PC-9 (cell line): ENCODE measurements at regions not wholly inside any gene's neighbourhood (a gene's known extent, or its start where the extent isn't known, plus 50 kb on each side); places are given as distances from the start of the nearest gene placed in this dataset.

Experiments
- BruUV-seq: library from RNA; stranded (reverse); fragments of 400-500 nt; replicated peaks from 2 replicates; lab custom pipeline; 2021; lab: Mats Ljungman, UMichigan
- CTCF ChIA-PET: fragments of 300-600 bp; sonication (Branson Sonifier 250); formaldehyde crosslinking; loops from one replicate; lab custom pipeline; 2022; ENCODE audit warnings: antibody characterized with exemption; lab: Charles Lee
- POLR2A ChIA-PET: fragments of 300-600 bp; sonication (Branson Sonifier 250); formaldehyde crosslinking; loops from one replicate; lab custom pipeline; 2022; ENCODE audit warnings: antibody characterized with exemption; ENCODE audit not compliant: unreplicated experiment; lab: Charles Lee
- DNase-seq, 2 experiments: peaks; one replicate each; pipeline versions ENCODE4 v3.0.0 to v3.0.0-alpha.2; 2015 to 2022; ENCODE audit warnings: mixed read lengths in 1 of 2
- H2AFZ ChIP-seq: fragments of 200-600 bp; sonication (generic); 2 replicates; pipeline ENCODE4 v1.8.1; 2017; ENCODE audit warnings: antibody characterized with exemption
- H3F3A ChIP-seq: fragments of 200-600 bp; sonication (generic); 2 replicates; pipeline ENCODE4 v1.8.1; 2017; ENCODE audit warnings: antibody characterized with exemption, mild to moderate bottlenecking, low read depth; ENCODE audit not compliant: insufficient read depth
- H3K27ac ChIP-seq: fragments of 200-600 bp; sonication (generic); 2 replicates; pipeline ENCODE4 v1.6.1; 2016; ENCODE audit warnings: mixed run types
- H3K27me3 ChIP-seq: fragments of 200-600 bp; sonication (generic); 2 replicates; pipeline ENCODE4 v1.6.1; 2016; ENCODE audit warnings: low read depth, mixed run types; ENCODE audit not compliant: insufficient read depth
- H3K36me3 ChIP-seq: fragments of 200-600 bp; sonication (generic); 2 replicates; pipeline ENCODE4 v1.6.1; 2016; ENCODE audit warnings: low read depth, mixed run types
- H3K4me1 ChIP-seq: fragments of 200-600 bp; sonication (generic); replicated peaks from 2 replicates; pipeline ENCODE4 v1.6.1; 2016; ENCODE audit warnings: mixed run types; ENCODE audit not compliant: insufficient read depth
- H3K4me2 ChIP-seq: fragments of 200-600 bp; sonication (generic); 2 replicates; pipeline ENCODE4 v1.6.1; 2017; ENCODE audit warnings: mixed run types
- H3K4me3 ChIP-seq: fragments of 200-600 bp; sonication (generic); 2 replicates; pipeline ENCODE4 v1.6.1; 2016; ENCODE audit warnings: mixed run types
- H3K79me2 ChIP-seq: fragments of 200-600 bp; sonication (generic); 2 replicates; pipeline ENCODE4 v1.6.1; 2017; ENCODE audit warnings: low read depth, mixed run types
- H3K9me2 ChIP-seq: fragments of 200-600 bp; sonication (generic); 2 replicates; pipeline ENCODE4 v1.8.1; 2017; ENCODE audit warnings: mild to moderate bottlenecking; ENCODE audit not compliant: insufficient read depth
- H3K9me3 ChIP-seq: fragments of 200-600 bp; sonication (generic); 2 replicates; pipeline ENCODE4 v1.8.1; 2016; ENCODE audit warnings: low read depth; ENCODE audit not compliant: insufficient read depth
- H4K20me1 ChIP-seq: fragments of 200-600 bp; sonication (generic); 2 replicates; pipeline ENCODE4 v1.8.1; 2017; ENCODE audit not compliant: insufficient read depth
- CTCF ChIP-seq: fragments of 200-600 bp; sonication (generic); conservative IDR thresholded peaks from 2 replicates; pipeline ENCODE4 v1.6.1; 2017; ENCODE audit warnings: mixed run types, antibody characterized with exemption, mild to moderate bottlenecking, moderate library complexity
- EZH2 ChIP-seq: fragments of 200-600 bp; sonication (generic); IDR thresholded peaks from 2 replicates; pipeline ENCODE4 v1.8.0; 2017; ENCODE audit warnings: antibody characterized with exemption, low read depth
- intact Hi-C: fragments of 100-400 bp; cut with micrococcal nuclease; formaldehyde crosslinking; loops from one replicate; pipeline ENCODE4 v1.10.0; 2022; ENCODE audit not compliant: unreplicated experiment

GRCh38 chr15:58332676-58333400 lies 99.0 kb upstream of the LIPC start:
- Histone ChIP-seq H3K4me3 (no peak overlapping the region), H3F3A (peaks cover 45% of the 10 kb centered on the region), H4K20me1 (no peaks in the 10 kb centered on the region), H3K9me3 (peaks cover 5% of the 10 kb centered on the region; the same call in 1 of the 2 replicates), H3K36me3 (0 out of 2 replicates have a peak, but pooled peaks cover 3% of the 10 kb centered on the region), H3K79me2 (no peaks in the 10 kb centered on the region), H3K9me2 (peaks cover 4% of the 10 kb centered on the region; the same call in 1 of the 2 replicates), H2AFZ (no peak overlapping the region), H3K27me3 (no peaks in the 10 kb centered on the region), H3K4me2 (peak overlapping the region; percentile 86), H3K27ac (peak overlapping the region; percentile 98), H3K4me1 (peaks cover 55% of the 10 kb centered on the region)
- POLR2A ChIA-PET, result interaction anchor here (0.6 to 3.4 kb wide), 7 partner anchors 61 to 189 kb away, joined by 5 to 21 read pairs (median 7); no protein-coding TSS in a partner anchor
- DNase-seq, result peak; percentile 20 to 95
- intact Hi-C loops, result loop anchor here (1.0 to 10.0 kb wide), 12 partner anchors 13 to 602 kb away; partner anchors contain the start of genes ADAM10, MINDY2 and SLTM
- CTCF ChIA-PET, result interaction anchor here (1.4 kb wide), 1 partner anchor 14 kb away, joined by 4 read pairs; no protein-coding TSS in a partner anchor
- TSS peak; percentile 66 for BruUV-seq
- no peak for TF ChIP-seq CTCF
- no peak for TF ChIP-seq EZH2

GRCh38 chr15:58334803-58335202 lies 97.0 kb upstream of the LIPC start:
- no peaks in the 10 kb centered on the region for H3K27me3 ChIP-seq
- ChIA-PET CTCF (no interaction called here), POLR2A (interaction anchor here (0.7 kb wide), 1 partner anchor 52 kb away, joined by 4 read pairs; no protein-coding TSS in a partner anchor)
- peaks cover 4% of the 10 kb centered on the region; the same call in 1 of the 2 replicates for H3K9me2 ChIP-seq
- no TSS peak for BruUV-seq
- H3K79me2 ChIP-seq, result no peaks in the 10 kb centered on the region
- no peaks in the 10 kb centered on the region for H3K9me3 ChIP-seq
- H3K4me2 ChIP-seq, result no peak overlapping the region
- TF ChIP-seq EZH2, result no peak
- TF ChIP-seq CTCF, result no peak
- H2AFZ ChIP-seq, result no peak overlapping the region
- intact Hi-C loops, result loop anchor here (5.0 to 10.0 kb wide), 2 partner anchors 532 to 600 kb away; partner anchors contain the start of gene SLTM
- no peak overlapping the region for H3K4me3 ChIP-seq
- no peak overlapping the region for H3K27ac ChIP-seq
- H4K20me1 ChIP-seq, result no peaks in the 10 kb centered on the region
- H3K4me1 ChIP-seq, result peaks cover 39% of the 10 kb centered on the region
- H3F3A ChIP-seq, result peaks cover 37% of the 10 kb centered on the region
- DNase-seq, result no peak
- H3K36me3 ChIP-seq, result no peaks in the 10 kb centered on the region

GRCh38 chr15:58336161-58336560 lies 95.6 kb upstream of the LIPC start:
- H3K4me1 ChIP-seq, result peaks cover 29% of the 10 kb centered on the region
- DNase-seq, result no peak
- no peak for TF ChIP-seq CTCF
- TF ChIP-seq EZH2, result no peak
- peaks cover 4% of the 10 kb centered on the region; the same call in 1 of the 2 replicates for H3K9me2 ChIP-seq
- H3K79me2 ChIP-seq, result no peaks in the 10 kb centered on the region
- H3K27me3 ChIP-seq, result no peaks in the 10 kb centered on the region
- H3K9me3 ChIP-seq, result no peaks in the 10 kb centered on the region
- H3F3A ChIP-seq, result peaks cover 25% of the 10 kb centered on the region
- POLR2A ChIA-PET, result no interaction called here
- H4K20me1 ChIP-seq, result no peaks in the 10 kb centered on the region
- CTCF ChIA-PET, result no interaction called here
- no peaks in the 10 kb centered on the region for H3K36me3 ChIP-seq
- BruUV-seq, result no TSS peak
- H3K4me2 ChIP-seq, result no peak overlapping the region
- H3K4me3 ChIP-seq, result no peak overlapping the region
- no peak overlapping the region for H3K27ac ChIP-seq
- intact Hi-C loops, result loop anchor here (10.0 kb wide), 1 partner anchor 599 kb away; the partner anchor contains the start of gene SLTM
- H2AFZ ChIP-seq, result no peak overlapping the region
